Fibroblast of lung (primary cell): ENCODE measurements at regions not wholly inside any gene's neighbourhood (a gene's known extent, or its start where the extent isn't known, plus 50 kb on each side); places are given as distances from the start of the nearest gene placed in this dataset.

Experiments
- DNase-seq, 2 donors: peaks; one replicate each; pipeline versions ENCODE4 v3.0.0 to v3.0.0-alpha.2; 2010; ENCODE audit warnings: low read depth in 2 of 2
- H2AFZ ChIP-seq: 2 replicates; pipeline ENCODE4 v1.5.1; 2012; ENCODE audit warnings: low read length, control low read depth, inconsistent platforms
- H3K27ac ChIP-seq: 2 replicates; pipeline ENCODE4 v1.5.1; 2011; ENCODE audit warnings: low read length, control low read depth; ENCODE audit not compliant: insufficient read depth
- H3K27me3 ChIP-seq: 2 replicates; pipeline ENCODE4 v1.5.1; 2011; ENCODE audit warnings: mild to moderate bottlenecking, low read length; ENCODE audit not compliant: control insufficient read depth, insufficient read depth
- H3K36me3 ChIP-seq: 2 replicates; pipeline ENCODE4 v1.5.1; 2011; ENCODE audit warnings: low read length; ENCODE audit not compliant: control insufficient read depth, insufficient read depth
- H3K4me1 ChIP-seq: 2 replicates; pipeline ENCODE4 v1.5.1; 2011; ENCODE audit warnings: low read length; ENCODE audit not compliant: control insufficient read depth, insufficient read depth; ENCODE audit errors: extremely low read depth
- H3K4me2 ChIP-seq: 2 replicates; pipeline ENCODE4 v1.5.1; 2011; ENCODE audit warnings: low read length, control low read depth; ENCODE audit not compliant: insufficient read depth; ENCODE audit errors: extremely low read depth
- H3K4me3 ChIP-seq, 4 experiments: fragments of 200-600 bp in 1 of 4; sonication (generic) in 1 of 4; replicated peaks in 1 of 4; 2 replicates each; pipeline ENCODE4 v1.5.1; 2011 to 2016; ENCODE audit warnings: low read length in 4 of 4, low read depth in 3 of 4, mild to moderate bottlenecking in 3 of 4, control low read depth in 2 of 4, inconsistent platforms in 1 of 4, mixed read lengths in 1 of 4; ENCODE audit not compliant: insufficient read depth in 1 of 4; ENCODE audit errors: control extremely low read depth in 1 of 4
- H3K79me2 ChIP-seq: 2 replicates; pipeline ENCODE4 v1.5.1; 2012; ENCODE audit warnings: mild to moderate bottlenecking, low read length, inconsistent platforms; ENCODE audit not compliant: control insufficient read depth, insufficient read depth
- H3K9ac ChIP-seq: 2 replicates; pipeline ENCODE4 v1.5.1; 2011; ENCODE audit warnings: mild to moderate bottlenecking, low read length, control low read depth; ENCODE audit not compliant: insufficient read depth
- H3K9me3 ChIP-seq: 2 replicates; pipeline ENCODE4 v1.5.1; 2012; ENCODE audit warnings: low read depth, low read length; ENCODE audit not compliant: control insufficient read depth, insufficient read depth
- H4K20me1 ChIP-seq: 2 replicates; pipeline ENCODE4 v1.5.1; 2011; ENCODE audit warnings: low read length; ENCODE audit not compliant: control insufficient read depth, insufficient read depth; ENCODE audit errors: extremely low read depth
- CTCF ChIP-seq, 2 donors: IDR thresholded peaks in 1 of 2; conservative IDR thresholded peaks in 1 of 2; 1 replicate in 1 of 2; 2 replicates in 1 of 2; pipeline ENCODE4 v1.5.1; 2011 to 2012; ENCODE audit warnings: low read length in 2 of 2, control low read depth in 1 of 2, inconsistent platforms in 1 of 2, low read depth in 1 of 2, mild to moderate bottlenecking in 1 of 2
- EZH2 ChIP-seq: IDR thresholded peaks from 2 replicates; pipeline ENCODE4 v1.5.1; 2012; ENCODE audit warnings: low read length, control low read depth, mild to moderate bottlenecking; ENCODE audit errors: missing control alignments

GRCh38 chr10:114761205-114762193 lies 60.1 kb upstream of the FHIP2A start:
- DNase-seq: no peak
- Histone ChIP-seq H3K9ac (no peak overlapping the region), H3K36me3 (no peaks in the 10 kb centered on the region), H3K9me3 (no peaks in the 10 kb centered on the region), H3K27me3 (no peaks in the 10 kb centered on the region), H3K79me2 (no peaks in the 10 kb centered on the region), H3K4me1 (no peaks in the 10 kb centered on the region), H3K27ac (no peak overlapping the region), H4K20me1 (no peaks in the 10 kb centered on the region), H3K4me3 (no peak overlapping the region), H3K4me2 (no peak overlapping the region), H2AFZ (no peak overlapping the region)
- no peak for TF ChIP-seq EZH2

- no peak for TF ChIP-seq EZH2
- TF ChIP-seq CTCF (conservative IDR thresholded peaks at IDR 0.05 in 1 of 2, IDR thresholded peaks at IDR 0.05 in 1 of 2; ENCODE audit: low read depth in 1 of 2, low read length in 2 of 2): no peak
- DNase-seq: no peak
Observed at GRCh38 chr10:114762811-114763210, 58.8 kb upstream of the FHIP2A start.

GRCh38 chr10:114764656-114765055 lies 56.9 kb upstream of the FHIP2A start:
- Histone ChIP-seq H3K79me2 (no peaks in the 10 kb centered on the region), H3K4me2 (no peak overlapping the region), H3K4me1 (no peaks in the 10 kb centered on the region), H3K36me3 (no peaks in the 10 kb centered on the region), H4K20me1 (no peaks in the 10 kb centered on the region), H3K27ac (no peak overlapping the region), H3K4me3 (no peak overlapping the region), H3K27me3 (no peaks in the 10 kb centered on the region), H3K9ac (no peak overlapping the region), H3K9me3 (no peaks in the 10 kb centered on the region), H2AFZ (no peak overlapping the region)
- TF ChIP-seq EZH2: no peak
- no peak for TF ChIP-seq CTCF (conservative IDR thresholded peaks at IDR 0.05 in 1 of 2, IDR thresholded peaks at IDR 0.05 in 1 of 2; ENCODE audit: low read depth in 1 of 2, low read length in 2 of 2)
- no peak for DNase-seq

More at GRCh38 chr10:114762811-114763210, 58.8 kb upstream of the FHIP2A start:
- H3K4me2 ChIP-seq: no peak overlapping the region
- H3K9me3 ChIP-seq: no peaks in the 10 kb centered on the region
- no peak overlapping the region for H3K4me3 ChIP-seq
- no peaks in the 10 kb centered on the region for H3K4me1 ChIP-seq
- H3K9ac ChIP-seq: no peak overlapping the region
- H3K27ac ChIP-seq: no peak overlapping the region
- no peaks in the 10 kb centered on the region for H3K27me3 ChIP-seq
- H3K79me2 ChIP-seq: no peaks in the 10 kb centered on the region
- no peaks in the 10 kb centered on the region for H4K20me1 ChIP-seq
- H2AFZ ChIP-seq: no peak overlapping the region
- no peaks in the 10 kb centered on the region for H3K36me3 ChIP-seq
